Ecto neural progenitor cell (in vitro differentiated cells): ENCODE measurements at regions not wholly inside any gene's neighbourhood (a gene's known extent, or its start where the extent isn't known, plus 50 kb on each side); places are given as distances from the start of the nearest gene placed in this dataset.

Experiments used
- DNase-seq: peaks from one replicate; pipeline ENCODE4 v3.0.0-alpha.2; 2018; ENCODE audit warnings: low spot score

- DNase-seq = no peak
Observed at GRCh38 chr4:110959041-110959643, 336.3 kb upstream of the PITX2 start.

DNA sequence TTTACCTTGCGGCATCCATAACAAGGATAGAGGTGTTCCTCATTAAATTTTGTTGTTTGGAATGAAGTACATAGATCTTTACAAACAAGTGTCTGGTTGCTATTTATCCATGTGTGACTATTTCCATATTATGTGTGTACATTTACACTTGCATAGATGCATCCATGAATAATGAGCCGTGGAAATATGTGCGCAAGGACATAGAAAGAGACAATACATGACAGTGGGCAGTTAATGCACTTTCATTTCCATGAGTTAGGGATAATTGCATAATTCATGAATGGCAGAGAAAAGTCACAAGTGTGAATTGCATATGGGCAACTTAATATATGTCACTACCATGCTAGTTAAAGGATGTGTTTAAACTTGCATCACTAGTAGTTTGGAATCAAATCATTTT lies 338.2 kb upstream of the PITX2 start:
- DNase-seq = no peak

GRCh38 chr4:110962616-110963015 lies 339.7 kb upstream of the PITX2 start:
- no peak for DNase-seq

- no peak for DNase-seq
Observed at GRCh38 chr4:110963662-110964280, 340.9 kb upstream of the PITX2 start.

GRCh38 chr4:110967936-110968335 lies 345.1 kb upstream of the PITX2 start:
- no peak for DNase-seq

DNA sequence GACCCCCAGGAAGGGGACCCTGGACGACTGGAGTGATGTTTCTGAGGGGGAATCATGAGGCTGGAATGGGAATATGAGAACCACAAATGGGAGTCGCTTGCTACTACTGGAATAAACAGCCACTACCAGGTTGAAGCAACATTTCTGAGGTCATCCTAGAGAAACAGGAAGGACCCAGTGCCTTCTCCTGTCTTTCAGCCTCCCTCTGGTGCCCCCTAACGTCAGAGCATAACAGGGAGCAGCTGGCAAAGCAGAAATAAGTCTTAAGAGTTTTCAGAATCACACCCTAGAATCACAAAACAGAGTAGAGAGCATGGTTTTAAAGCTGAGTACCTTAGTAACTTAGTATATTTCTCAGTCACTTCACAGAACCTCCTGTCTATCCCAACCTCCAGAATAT lies 347.8 kb upstream of the PITX2 start:
- DNase-seq = peak; percentile 55

DNA sequence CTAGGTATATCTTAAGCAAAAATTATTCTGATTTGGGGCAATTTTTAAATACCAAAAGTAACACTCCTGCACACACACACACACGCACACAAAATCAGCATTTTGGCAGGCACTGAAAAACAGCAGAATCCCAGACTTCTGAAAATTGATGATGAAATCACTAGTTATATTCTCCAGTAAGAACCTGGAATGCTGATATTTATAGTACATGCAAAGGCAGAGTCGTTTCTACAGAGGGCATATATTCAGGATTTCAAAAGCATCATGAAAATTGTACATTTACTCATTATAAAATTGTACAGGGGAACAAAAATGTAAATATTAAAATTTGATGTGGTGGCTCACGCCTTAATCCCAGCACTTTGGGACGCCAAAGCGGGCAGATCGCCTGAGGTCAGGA lies 352.5 kb upstream of the PITX2 start:
- no peak for DNase-seq

- DNase-seq = no peak
Observed at GRCh38 chr4:110977554-110977953, 354.7 kb upstream of the PITX2 start.

- no peak for DNase-seq
Observed at GRCh38 chr4:110978761-110979160, 355.9 kb upstream of the PITX2 start.

- no peak for DNase-seq
Observed at GRCh38 chr4:110982486-110982885, 359.6 kb upstream of the PITX2 start.

DNA sequence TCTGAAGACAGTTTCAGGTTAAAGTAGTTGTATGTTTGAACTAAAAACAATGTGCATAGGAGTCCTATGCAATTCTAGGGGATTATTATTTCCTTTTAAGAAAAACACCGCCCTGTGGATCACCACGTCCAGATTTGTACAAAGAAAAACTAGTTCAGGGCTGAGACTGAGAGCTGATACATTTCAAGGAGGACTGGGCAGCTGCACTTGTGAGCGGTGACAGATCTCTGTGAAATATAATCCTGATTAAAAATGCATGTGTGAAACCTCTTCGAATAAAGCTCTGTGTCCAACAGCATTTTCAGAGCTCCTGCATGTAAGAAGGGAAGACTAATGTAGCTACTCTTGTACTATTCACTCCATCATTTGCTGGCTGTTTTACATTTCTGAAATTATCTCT lies 365.8 kb upstream of the PITX2 start:
- DNase-seq = no peak

DNA sequence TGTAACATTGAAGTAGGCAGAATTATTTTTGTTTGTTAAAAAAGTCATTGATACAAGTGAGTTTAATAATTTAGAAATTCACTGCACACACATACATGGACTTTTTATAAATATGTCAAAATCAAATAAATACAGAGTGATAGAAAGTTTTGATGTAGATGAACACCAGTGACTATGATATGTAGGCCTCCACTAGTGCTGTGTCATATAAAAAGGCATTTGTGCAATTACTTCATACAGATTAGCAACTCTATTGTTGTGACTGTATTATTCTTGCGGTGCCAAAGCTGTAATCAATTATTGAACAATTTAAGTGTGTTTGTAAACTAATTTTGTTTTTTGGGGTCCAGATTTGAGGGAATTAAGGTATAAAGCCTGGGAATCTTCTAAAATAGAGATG lies 366.2 kb upstream of the PITX2 start:
- no peak for DNase-seq

GRCh38 chr4:110994781-110995180 lies 371.9 kb upstream of the PITX2 start:
- no peak for DNase-seq

DNA sequence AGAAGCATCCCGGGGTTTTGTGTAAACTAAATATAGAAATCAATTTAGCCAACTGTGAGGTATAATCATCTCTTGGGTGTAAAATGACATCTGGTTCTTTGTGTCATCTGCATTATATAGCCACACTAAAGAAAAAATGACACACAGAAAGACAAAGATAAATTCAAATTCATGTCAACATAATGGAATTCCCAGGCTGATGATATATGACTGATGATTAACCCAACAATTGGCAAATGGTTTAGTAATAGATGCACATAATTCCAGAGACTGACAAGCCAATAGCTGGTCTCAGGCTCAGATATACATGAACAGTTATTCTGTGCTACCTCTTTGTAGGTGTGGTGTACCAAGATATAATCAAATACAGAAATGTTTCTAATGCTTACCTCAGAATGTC lies 375.4 kb upstream of the PITX2 start:
- DNase-seq = no peak

DNA sequence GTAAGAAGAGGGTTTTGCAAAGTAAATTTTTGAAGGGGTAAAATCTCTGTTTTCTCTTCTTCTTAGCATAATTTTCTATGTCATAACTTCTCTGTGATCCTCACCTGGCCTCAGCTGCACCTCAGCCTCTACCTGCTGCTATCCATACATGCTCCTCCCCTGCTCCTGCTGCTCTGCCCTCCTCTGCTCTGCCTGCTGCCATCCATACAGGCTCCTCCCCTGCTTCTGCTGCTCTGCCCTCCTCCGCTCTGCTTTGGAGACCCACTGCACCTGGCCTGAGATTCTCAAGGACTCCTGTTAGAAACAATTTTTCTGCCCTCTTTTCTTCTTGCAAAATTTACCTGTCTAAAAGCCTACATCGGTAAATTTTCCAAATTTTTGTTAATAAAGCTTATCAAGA lies 388.6 kb upstream of the PITX2 start:
- DNase-seq = no peak

GRCh38 chr4:111013846-111014245 lies 391.0 kb upstream of the PITX2 start:
- no peak for DNase-seq

- DNase-seq = no peak
Observed at GRCh38 chr4:111014537-111014936, 391.7 kb upstream of the PITX2 start.

- DNase-seq = no peak
Observed at GRCh38 chr4:111016416-111016815, 393.5 kb upstream of the PITX2 start.

DNA sequence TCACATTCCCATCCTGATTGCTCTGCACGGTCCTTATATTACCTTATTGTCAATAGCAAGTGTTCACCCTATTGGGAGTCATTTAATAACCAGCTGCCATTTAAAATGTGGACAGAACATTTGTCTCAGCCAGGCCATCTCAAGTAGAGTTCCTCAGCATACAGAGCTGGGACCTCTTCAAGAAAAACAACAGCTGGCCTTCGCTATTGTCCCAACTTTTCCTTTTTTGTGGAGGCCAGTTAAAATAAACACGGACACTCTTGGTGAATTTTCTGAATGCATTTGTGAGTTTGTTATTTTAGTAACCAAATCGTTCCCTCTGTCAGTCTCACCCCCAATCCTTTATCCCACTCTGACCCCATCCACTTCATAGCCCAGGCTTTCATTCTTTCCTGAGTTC lies 395.3 kb upstream of the PITX2 start:
- DNase-seq = no peak

DNA sequence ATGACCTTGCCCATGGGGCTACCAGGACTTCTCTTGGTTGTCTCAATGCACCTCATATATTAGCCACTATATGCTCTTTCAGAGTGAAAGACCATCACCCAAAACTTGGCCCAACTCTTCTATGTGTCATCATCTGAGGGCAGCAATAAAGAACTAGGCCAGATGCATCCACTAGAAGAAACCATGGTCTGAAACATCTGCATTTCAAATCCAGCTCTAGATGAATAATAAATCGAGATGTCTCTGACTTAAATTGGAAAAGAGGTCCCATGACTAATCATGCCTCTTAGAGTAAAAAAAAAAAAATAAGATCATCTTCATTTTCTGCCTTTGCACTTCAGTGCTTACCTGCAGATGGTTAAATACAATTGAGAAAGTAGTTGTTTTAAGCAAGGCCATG lies 397.6 kb upstream of the PITX2 start:
- no peak for DNase-seq

DNA sequence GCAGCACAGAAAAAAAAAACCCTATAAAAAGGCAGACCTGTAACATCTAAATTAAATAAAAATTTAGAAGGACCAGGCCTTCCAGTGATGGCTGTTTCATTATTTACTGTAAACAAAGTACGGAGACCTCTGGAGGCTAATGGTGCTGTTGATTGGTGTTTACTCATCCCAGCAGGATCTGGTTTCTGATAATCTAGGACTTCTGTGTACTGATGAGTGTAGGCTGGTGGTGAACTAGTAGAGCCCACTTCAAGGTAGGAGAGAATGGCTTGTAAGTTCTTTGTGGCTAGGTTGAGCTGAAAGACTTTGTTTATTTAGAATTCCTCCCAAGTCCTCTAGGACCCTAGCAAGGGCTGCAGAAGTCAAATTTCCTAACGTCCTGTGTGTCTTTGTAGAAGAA lies 398.1 kb upstream of the PITX2 start:
- DNase-seq = no peak

GRCh38 chr4:111022758-111023157 lies 399.9 kb upstream of the PITX2 start:
- DNase-seq = no peak

- no peak for DNase-seq
Observed at GRCh38 chr4:111027526-111027925, 404.6 kb upstream of the PITX2 start.

DNA sequence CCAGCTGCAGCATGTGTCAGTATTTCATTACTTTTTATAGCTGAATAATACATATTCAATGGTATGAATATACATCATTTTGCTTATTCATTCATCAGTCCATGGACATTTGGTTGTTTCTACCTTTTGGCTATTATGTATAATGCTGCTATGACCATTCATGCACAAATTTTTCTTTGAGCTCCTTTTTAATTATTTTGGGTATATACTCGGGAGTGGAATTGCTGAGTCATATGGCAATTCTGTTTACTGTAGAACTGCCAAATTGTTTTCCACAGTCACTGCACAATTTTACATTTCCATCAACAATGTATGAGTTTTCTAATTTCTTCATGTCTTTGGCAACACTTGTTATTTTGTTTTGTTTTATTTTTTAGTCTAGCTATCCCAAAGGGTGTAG lies 405.9 kb upstream of the PITX2 start:
- no peak for DNase-seq
